Suprapubic skin (tissue), 4 donors: ENCODE measurements at regions not wholly inside any gene's neighbourhood (a gene's known extent, or its start where the extent isn't known, plus 50 kb on each side); places are given as distances from the start of the nearest gene placed in this dataset.

Experiments used
- POLR2A ChIP-seq, 2 donors: fragments of 450-650 bp; IDR thresholded peaks; one replicate each; pipeline ENCODE4 v1.6.1; 2017; ENCODE audit warnings: antibody characterized with exemption in 2 of 2, mild to moderate bottlenecking in 2 of 2, moderate library complexity in 2 of 2
- POLR2AphosphoS5 ChIP-seq, 3 donors: sonication (generic); formaldehyde crosslinking; IDR thresholded peaks; one replicate each; pipeline ENCODE4 v1.6.1; 2017; ENCODE audit warnings: antibody characterized with exemption in 3 of 3
- TF ChIP-seq, protein P1 (sequence below), 2 donors: fragments of 200-600 bp in 1 of 2; fragments of 450-650 bp in 1 of 2; sonication (generic) in 1 of 2; IDR thresholded peaks; one replicate each; pipeline ENCODE4 v1.5.1; 2016 to 2019; ENCODE audit warnings: antibody characterized with exemption in 2 of 2, mild to moderate bottlenecking in 1 of 2, moderate library complexity in 1 of 2

DNA sequence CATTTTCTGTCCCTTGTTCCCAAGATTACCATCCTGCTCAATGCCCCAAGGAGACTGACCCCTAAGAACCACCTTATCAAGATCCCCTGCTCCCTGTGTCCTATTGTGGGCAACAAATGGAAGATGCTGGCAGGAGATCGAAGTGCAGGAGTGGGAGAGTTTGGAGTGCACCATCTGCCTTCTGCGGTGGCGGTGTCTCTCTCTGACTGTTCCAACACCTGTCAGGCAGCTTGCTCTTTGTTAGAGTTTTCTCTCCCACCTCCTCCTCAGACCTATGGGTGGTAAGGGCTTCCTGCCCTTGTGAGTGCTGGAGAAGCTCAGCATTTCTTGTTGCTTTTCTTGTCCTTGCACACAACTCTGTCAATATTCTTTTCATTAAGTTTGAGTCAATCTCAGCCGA, 64.1 kb upstream of the SPHKAP start:
- TF ChIP-seq POLR2A (IDR thresholded peaks at IDR 0.05) (no peak), POLR2AphosphoS5 (IDR thresholded peaks at IDR 0.05) (no peak)
- TF ChIP-seq, protein P1, sequence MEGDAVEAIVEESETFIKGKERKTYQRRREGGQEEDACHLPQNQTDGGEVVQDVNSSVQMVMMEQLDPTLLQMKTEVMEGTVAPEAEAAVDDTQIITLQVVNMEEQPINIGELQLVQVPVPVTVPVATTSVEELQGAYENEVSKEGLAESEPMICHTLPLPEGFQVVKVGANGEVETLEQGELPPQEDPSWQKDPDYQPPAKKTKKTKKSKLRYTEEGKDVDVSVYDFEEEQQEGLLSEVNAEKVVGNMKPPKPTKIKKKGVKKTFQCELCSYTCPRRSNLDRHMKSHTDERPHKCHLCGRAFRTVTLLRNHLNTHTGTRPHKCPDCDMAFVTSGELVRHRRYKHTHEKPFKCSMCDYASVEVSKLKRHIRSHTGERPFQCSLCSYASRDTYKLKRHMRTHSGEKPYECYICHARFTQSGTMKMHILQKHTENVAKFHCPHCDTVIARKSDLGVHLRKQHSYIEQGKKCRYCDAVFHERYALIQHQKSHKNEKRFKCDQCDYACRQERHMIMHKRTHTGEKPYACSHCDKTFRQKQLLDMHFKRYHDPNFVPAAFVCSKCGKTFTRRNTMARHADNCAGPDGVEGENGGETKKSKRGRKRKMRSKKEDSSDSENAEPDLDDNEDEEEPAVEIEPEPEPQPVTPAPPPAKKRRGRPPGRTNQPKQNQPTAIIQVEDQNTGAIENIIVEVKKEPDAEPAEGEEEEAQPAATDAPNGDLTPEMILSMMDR (IDR thresholded peaks at IDR 0.05), result no peak
